HepG2 (cell line): ENCODE measurements at regions not wholly inside any gene's neighbourhood (a gene's known extent, or its start where the extent isn't known, plus 50 kb on each side); places are given as distances from the start of the nearest gene placed in this dataset.

Source experiments
- ATAC-seq: fragments of 200-7000 bp; cut with Tn5 transposase; 3 replicates; pipeline ENCODE4 v1.9.1; 2020; ENCODE audit warnings: mild to moderate bottlenecking, moderate library complexity
- BruUV-seq: library from RNA; stranded (reverse); fragments of 400-500 nt; replicated peaks from 2 replicates; lab custom pipeline; 2021; lab: Mats Ljungman, UMichigan
- CTCF ChIA-PET: fragments of 300-600 bp; formaldehyde crosslinking; extraction: SDS; loops from one replicate; lab custom pipeline; 2021; ENCODE audit warnings: low total read pairs, inconsistent platforms, low intra/inter-chr PET ratio; lab: Yijun Ruan, JAX
- POLR2A ChIA-PET: fragments of 350-600 bp; sonication (Branson Sonifier 250); formaldehyde crosslinking; loops from one replicate; lab custom pipeline; 2020; ENCODE audit warnings: antibody characterized with exemption, inconsistent platforms; lab: Yijun Ruan, JAX
- DNase-seq: peaks from one replicate; pipeline ENCODE4 v3.0.0-alpha.2; 2015; ENCODE audit warnings: low spot score
- FAIRE-seq: peaks from 3 replicates; lab custom pipeline; 2011; peaks lifted over from hg19 to GRCh38; lab: Jason Lieb, UNC
- H2AFZ ChIP-seq: one replicate; pipeline ENCODE4 v1.6.1; 2011; ENCODE audit warnings: low read length, inconsistent platforms
- H3K27ac ChIP-seq: fragments of 300-600 bp; 3 replicates; pipeline ENCODE4 v1.8.0; 2011; ENCODE audit warnings: mixed run types, mild to moderate bottlenecking, mixed read lengths, low read length, inconsistent platforms; ENCODE audit not compliant: insufficient read depth; ENCODE audit errors: extremely low read length
- H3K27me3 ChIP-seq, 2 experiments: fragments of 200-600 bp in 1 of 2; 2 replicates in 1 of 2; 3 replicates in 1 of 2; pipeline versions ENCODE4 v1.6.0 to v1.8.0; 2011; ENCODE audit warnings: low read length in 2 of 2, mild to moderate bottlenecking in 2 of 2, moderate library complexity in 2 of 2, inconsistent platforms in 1 of 2; ENCODE audit not compliant: insufficient read depth in 2 of 2, control insufficient read depth in 1 of 2
- H3K36me3 ChIP-seq, 2 experiments: fragments of 200-600 bp in 1 of 2; replicated peaks in 1 of 2; 2 replicates in 1 of 2; 3 replicates in 1 of 2; pipeline versions ENCODE4 v1.5.1 to v1.8.0; 2011; ENCODE audit warnings: low read length in 2 of 2, inconsistent platforms in 1 of 2; ENCODE audit not compliant: insufficient read depth in 2 of 2, control insufficient read depth in 1 of 2
- H3K4me1 ChIP-seq: 2 replicates; pipeline ENCODE4 v1.5.1; 2012; ENCODE audit warnings: low read length, inconsistent platforms; ENCODE audit not compliant: insufficient read depth
- H3K4me2 ChIP-seq: 2 replicates; pipeline ENCODE4 v1.6.0; 2011; ENCODE audit warnings: low read depth, low read length, inconsistent platforms
- H3K4me3 ChIP-seq, 3 experiments: fragments of 200-600 bp in 1 of 3; sonication (generic), shearing (Covaris generic) in 1 of 3; replicated peaks in 1 of 3; 2 replicates each; pipeline ENCODE4 v1.5.1; 2011 to 2016; ENCODE audit warnings: low read length in 3 of 3, inconsistent platforms in 2 of 3, low read depth in 2 of 3, mild to moderate bottlenecking in 2 of 3, control low read depth in 1 of 3, mixed read lengths in 1 of 3; ENCODE audit not compliant: insufficient read depth in 1 of 3
- H3K79me2 ChIP-seq: one replicate; pipeline ENCODE4 v1.6.1; 2011; ENCODE audit warnings: low read length, inconsistent platforms; ENCODE audit not compliant: insufficient read depth
- H3K9ac ChIP-seq: 2 replicates; pipeline ENCODE4 v1.6.0; 2011; ENCODE audit warnings: mild to moderate bottlenecking, low read depth, low read length, inconsistent platforms; ENCODE audit not compliant: insufficient read depth
- H3K9me3 ChIP-seq: 2 replicates; pipeline ENCODE4 v1.5.1; 2012; ENCODE audit warnings: mild to moderate bottlenecking, low read length
- H4K20me1 ChIP-seq: 2 replicates; pipeline ENCODE4 v1.6.0; 2011; ENCODE audit warnings: inconsistent platforms, mild to moderate bottlenecking, low read length, moderate library complexity; ENCODE audit not compliant: insufficient read depth
- KDM3A ChIP-seq: IDR thresholded peaks from 2 replicates; pipeline ENCODE4 v1.6.1; 2018; ENCODE audit warnings: low read depth, missing compliant biosample characterization
- LCORL ChIP-seq, 2 experiments: fragments of 450-650 bp in 1 of 2; sonication (generic) in 1 of 2; formaldehyde crosslinking in 1 of 2; IDR thresholded peaks; 2 replicates each; pipeline versions ENCODE4 v1.5.0 to v1.6.1; 2017 to 2020; ENCODE audit warnings: antibody characterized with exemption in 1 of 2, missing genetic modification reagents in 1 of 2
- NCOR1 ChIP-seq: fragments of 200-600 bp; sonication (generic); IDR thresholded peaks from 2 replicates; pipeline ENCODE4 v1.7.0; 2017; ENCODE audit warnings: antibody characterized with exemption, low read length, borderline replicate concordance
- ZNF75D ChIP-seq: sonication (generic); formaldehyde crosslinking; IDR thresholded peaks from 2 replicates; pipeline ENCODE4 v1.8.1; 2023; ENCODE audit warnings: missing genetic modification reagents, mild to moderate bottlenecking, borderline replicate concordance
- ZNF891 ChIP-seq: sonication (generic); formaldehyde crosslinking; IDR thresholded peaks from 2 replicates; pipeline ENCODE4 v1.5.0; 2020; ENCODE audit warnings: mild to moderate bottlenecking, missing genetic modification reagents
- WGBS: methylation state at CpG from one replicate; pipeline ENCODE4 v1.1.6; 2017; ENCODE audit warnings: low lambda C conversion rate; 5-methylcytosine and 5-hydroxymethylcytosine counted together
- in situ Hi-C: cut with HindIII; loops from 2 replicates; pipeline ENCODE4 v1.10.0; 2017; ENCODE audit warnings: low pct_unique_long_range_greater_than_20kb; ENCODE audit not compliant: extremely low pct_ligation_motif_present
- intact Hi-C: fragments of 100-400 bp; cut with micrococcal nuclease; formaldehyde crosslinking; loops from one replicate; pipeline ENCODE4 v1.10.0; 2022; ENCODE audit not compliant: unreplicated experiment
- TF ChIP-seq, protein P1 (sequence below): sonication (generic); formaldehyde crosslinking; IDR thresholded peaks from one replicate; pipeline ENCODE4 v1.5.1; 2020; ENCODE audit warnings: mild to moderate bottlenecking, missing genetic modification reagents; ENCODE audit errors: not compliant biosample characterization
- TF ChIP-seq, protein P2 (sequence below): IDR thresholded peaks from 2 replicates; pipeline ENCODE4 v1.6.1; 2016; ENCODE audit warnings: low read depth
- TF ChIP-seq, protein P3 (sequence below): sonication (generic); formaldehyde crosslinking; IDR thresholded peaks from 2 replicates; pipeline ENCODE4 v1.4.0; 2020; ENCODE audit warnings: mild to moderate bottlenecking, missing genetic modification reagents

DNA sequence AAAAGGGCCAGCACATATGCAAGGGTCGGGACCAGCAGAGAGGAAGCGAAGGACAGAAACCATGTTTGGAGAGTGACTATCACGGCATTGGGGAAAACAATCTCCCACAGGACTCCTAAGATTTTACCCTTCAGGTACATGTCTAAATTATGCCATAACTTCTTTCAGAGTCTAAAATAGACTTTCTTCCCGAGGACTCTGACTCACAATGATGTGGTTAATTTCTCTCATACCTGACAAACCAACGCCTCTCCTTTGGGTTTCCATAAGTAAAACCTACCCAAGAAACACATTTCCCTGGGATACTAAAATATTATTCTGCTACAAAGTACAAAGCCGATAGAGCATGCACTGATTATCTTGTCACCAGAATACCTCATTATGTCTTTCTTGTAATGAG lies 127.8 kb upstream of the NETO1 start (continued):
- TF ChIP-seq, protein P1, sequence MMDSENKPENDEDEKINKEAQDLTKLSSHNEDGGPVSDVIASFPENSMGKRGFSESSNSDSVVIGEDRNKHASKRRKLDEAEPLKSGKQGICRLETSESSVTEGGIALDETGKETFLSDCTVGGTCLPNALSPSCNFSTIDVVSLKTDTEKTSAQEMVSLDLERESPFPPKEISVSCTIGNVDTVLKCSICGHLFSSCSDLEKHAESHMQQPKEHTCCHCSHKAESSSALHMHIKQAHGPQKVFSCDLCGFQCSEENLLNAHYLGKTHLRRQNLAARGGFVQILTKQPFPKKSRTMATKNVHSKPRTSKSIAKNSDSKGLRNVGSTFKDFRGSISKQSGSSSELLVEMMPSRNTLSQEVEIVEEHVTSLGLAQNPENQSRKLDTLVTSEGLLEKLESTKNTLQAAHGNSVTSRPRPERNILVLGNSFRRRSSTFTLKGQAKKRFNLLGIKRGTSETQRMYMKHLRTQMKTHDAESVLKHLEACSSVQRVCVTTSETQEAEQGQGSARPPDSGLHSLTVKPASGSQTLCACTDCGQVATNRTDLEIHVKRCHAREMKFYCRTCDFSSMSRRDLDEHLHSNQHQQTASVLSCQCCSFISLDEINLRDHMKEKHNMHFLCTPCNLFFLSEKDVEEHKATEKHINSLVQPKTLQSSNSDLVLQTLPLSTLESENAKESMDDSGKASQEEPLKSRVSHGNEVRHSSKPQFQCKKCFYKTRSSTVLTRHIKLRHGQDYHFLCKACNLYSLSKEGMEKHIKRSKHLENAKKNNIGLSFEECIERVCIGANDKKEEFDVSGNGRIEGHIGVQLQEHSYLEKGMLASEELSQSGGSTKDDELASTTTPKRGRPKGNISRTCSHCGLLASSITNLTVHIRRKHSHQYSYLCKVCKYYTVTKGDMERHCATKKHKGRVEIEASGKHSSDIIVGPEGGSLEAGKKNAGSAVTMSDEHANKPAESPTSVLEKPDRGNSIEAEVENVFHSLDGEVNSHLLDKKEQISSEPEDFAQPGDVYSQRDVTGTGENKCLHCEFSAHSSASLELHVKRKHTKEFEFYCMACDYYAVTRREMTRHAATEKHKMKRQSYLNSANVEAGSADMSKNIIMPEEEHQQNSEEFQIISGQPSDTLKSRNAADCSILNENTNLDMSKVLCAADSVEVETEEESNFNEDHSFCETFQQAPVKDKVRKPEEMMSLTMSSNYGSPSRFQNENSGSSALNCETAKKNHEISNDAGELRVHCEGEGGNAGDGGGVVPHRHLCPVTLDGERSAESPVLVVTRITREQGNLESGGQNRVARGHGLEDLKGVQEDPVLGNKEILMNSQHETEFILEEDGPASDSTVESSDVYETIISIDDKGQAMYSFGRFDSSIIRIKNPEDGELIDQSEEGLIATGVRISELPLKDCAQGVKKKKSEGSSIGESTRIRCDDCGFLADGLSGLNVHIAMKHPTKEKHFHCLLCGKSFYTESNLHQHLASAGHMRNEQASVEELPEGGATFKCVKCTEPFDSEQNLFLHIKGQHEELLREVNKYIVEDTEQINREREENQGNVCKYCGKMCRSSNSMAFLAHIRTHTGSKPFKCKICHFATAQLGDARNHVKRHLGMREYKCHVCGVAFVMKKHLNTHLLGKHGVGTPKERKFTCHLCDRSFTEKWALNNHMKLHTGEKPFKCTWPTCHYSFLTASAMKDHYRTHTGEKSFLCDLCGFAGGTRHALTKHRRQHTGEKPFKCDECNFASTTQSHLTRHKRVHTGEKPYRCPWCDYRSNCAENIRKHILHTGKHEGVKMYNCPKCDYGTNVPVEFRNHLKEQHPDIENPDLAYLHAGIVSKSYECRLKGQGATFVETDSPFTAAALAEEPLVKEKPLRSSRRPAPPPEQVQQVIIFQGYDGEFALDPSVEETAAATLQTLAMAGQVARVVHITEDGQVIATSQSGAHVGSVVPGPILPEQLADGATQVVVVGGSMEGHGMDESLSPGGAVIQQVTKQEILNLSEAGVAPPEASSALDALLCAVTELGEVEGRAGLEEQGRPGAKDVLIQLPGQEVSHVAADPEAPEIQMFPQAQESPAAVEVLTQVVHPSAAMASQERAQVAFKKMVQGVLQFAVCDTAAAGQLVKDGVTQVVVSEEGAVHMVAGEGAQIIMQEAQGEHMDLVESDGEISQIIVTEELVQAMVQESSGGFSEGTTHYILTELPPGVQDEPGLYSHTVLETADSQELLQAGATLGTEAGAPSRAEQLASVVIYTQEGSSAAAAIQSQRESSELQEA (CRISPR knock-in tag): no peak
- TF ChIP-seq, protein P2, sequence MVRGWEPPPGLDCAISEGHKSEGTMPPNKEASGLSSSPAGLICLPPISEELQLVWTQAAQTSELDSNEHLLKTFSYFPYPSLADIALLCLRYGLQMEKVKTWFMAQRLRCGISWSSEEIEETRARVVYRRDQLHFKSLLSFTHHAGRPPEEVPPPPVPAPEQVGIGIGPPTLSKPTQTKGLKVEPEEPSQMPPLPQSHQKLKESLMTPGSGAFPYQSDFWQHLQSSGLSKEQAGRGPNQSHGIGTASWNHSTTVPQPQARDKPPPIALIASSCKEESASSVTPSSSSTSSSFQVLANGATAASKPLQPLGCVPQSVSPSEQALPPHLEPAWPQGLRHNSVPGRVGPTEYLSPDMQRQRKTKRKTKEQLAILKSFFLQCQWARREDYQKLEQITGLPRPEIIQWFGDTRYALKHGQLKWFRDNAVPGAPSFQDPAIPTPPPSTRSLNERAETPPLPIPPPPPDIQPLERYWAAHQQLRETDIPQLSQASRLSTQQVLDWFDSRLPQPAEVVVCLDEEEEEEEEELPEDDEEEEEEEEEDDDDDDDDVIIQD: no peak

DNA sequence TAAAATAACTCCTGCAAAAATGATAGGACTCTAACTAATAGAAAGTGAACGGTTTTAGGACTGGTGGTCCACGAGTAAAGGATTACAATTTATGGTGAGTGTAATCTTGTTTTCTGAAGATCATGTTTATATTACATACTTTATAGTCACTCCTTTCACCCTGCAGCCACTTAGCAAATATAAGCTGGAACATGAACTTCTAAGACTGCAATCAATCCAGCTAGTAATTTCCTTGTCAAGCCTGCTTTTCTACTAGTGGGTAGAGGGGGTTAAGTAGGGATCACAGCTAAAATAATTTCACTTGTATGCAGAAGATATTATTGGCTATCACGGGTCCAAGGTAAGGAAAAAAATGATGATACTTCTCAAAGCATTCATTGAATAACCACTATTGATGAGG lies 125.5 kb upstream of the NETO1 start:
- no peak overlapping the region for H3K9ac ChIP-seq
- DNase-seq (no peak), FAIRE-seq (no peak), ATAC-seq (no peak)
- H3K4me1 ChIP-seq: no peaks in the 10 kb centered on the region
- intact Hi-C loops (no loop called here), in situ Hi-C loops (no loop called here)
- no peak overlapping the region for H2AFZ ChIP-seq
- 5% methylated on average over 3 of the region's 3 CpGs for WGBS
- CTCF ChIA-PET: no interaction called here
- no peaks in the 10 kb centered on the region for H3K9me3 ChIP-seq
- no peaks in the 10 kb centered on the region for H3K27me3 ChIP-seq
- no peaks in the 10 kb centered on the region for H4K20me1 ChIP-seq
- no peaks in the 10 kb centered on the region for H3K36me3 ChIP-seq
- POLR2A ChIA-PET: no interaction called here
- no peak overlapping the region for H3K4me2 ChIP-seq
- BruUV-seq: no TSS peak
- no peak overlapping the region for H3K4me3 ChIP-seq
- no peaks in the 10 kb centered on the region for H3K79me2 ChIP-seq
- H3K27ac ChIP-seq: no peak overlapping the region
- TF ChIP-seq LCORL (IDR thresholded peaks at IDR 0.05) (no peak), LCORL (CRISPR knock-in tag; IDR thresholded peaks at IDR 0.05) (no peak), NCOR1 (no peak), ZNF75D (CRISPR knock-in tag) (no peak), ZNF891 (CRISPR knock-in tag) (no peak), KDM3A (no peak)
- TF ChIP-seq, protein P3, sequence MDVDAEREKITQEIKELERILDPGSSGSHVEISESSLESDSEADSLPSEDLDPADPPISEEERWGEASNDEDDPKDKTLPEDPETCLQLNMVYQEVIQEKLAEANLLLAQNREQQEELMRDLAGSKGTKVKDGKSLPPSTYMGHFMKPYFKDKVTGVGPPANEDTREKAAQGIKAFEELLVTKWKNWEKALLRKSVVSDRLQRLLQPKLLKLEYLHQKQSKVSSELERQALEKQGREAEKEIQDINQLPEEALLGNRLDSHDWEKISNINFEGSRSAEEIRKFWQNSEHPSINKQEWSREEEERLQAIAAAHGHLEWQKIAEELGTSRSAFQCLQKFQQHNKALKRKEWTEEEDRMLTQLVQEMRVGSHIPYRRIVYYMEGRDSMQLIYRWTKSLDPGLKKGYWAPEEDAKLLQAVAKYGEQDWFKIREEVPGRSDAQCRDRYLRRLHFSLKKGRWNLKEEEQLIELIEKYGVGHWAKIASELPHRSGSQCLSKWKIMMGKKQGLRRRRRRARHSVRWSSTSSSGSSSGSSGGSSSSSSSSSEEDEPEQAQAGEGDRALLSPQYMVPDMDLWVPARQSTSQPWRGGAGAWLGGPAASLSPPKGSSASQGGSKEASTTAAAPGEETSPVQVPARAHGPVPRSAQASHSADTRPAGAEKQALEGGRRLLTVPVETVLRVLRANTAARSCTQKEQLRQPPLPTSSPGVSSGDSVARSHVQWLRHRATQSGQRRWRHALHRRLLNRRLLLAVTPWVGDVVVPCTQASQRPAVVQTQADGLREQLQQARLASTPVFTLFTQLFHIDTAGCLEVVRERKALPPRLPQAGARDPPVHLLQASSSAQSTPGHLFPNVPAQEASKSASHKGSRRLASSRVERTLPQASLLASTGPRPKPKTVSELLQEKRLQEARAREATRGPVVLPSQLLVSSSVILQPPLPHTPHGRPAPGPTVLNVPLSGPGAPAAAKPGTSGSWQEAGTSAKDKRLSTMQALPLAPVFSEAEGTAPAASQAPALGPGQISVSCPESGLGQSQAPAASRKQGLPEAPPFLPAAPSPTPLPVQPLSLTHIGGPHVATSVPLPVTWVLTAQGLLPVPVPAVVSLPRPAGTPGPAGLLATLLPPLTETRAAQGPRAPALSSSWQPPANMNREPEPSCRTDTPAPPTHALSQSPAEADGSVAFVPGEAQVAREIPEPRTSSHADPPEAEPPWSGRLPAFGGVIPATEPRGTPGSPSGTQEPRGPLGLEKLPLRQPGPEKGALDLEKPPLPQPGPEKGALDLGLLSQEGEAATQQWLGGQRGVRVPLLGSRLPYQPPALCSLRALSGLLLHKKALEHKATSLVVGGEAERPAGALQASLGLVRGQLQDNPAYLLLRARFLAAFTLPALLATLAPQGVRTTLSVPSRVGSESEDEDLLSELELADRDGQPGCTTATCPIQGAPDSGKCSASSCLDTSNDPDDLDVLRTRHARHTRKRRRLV (CRISPR knock-in tag): no peak
